Spleen (tissue), 11 donors: ENCODE measurements at regions not wholly inside any gene's neighbourhood (a gene's known extent, or its start where the extent isn't known, plus 50 kb on each side); places are given as distances from the start of the nearest gene placed in this dataset.

Experiments used
- DNase-seq: peaks from one replicate; pipeline ENCODE4 v3.0.0-alpha.2; 2020
- H3K27ac ChIP-seq, 8 donors: fragments of 200-600 bp; sonication (generic) in 7 of 8; 1 replicate in 4 of 8; 2 replicates in 4 of 8; pipeline versions ENCODE4 v1.5.0 to v1.8.0; 2016 to 2021; ENCODE audit warnings: inconsistent platforms in 4 of 8, mild to moderate bottlenecking in 4 of 8, moderate library complexity in 1 of 8
- H3K27me3 ChIP-seq, 7 donors: fragments of 200-600 bp; sonication (generic) in 6 of 7; replicated peaks in 1 of 7; 1 replicate in 4 of 7; 2 replicates in 3 of 7; pipeline versions ENCODE4 v1.5.0 to v1.8.0; 2016 to 2021; ENCODE audit warnings: inconsistent platforms in 3 of 7, mild to moderate bottlenecking in 1 of 7
- H3K36me3 ChIP-seq, 6 donors: fragments of 200-600 bp; sonication (generic) in 5 of 6; 1 replicate in 4 of 6; 2 replicates in 2 of 6; pipeline versions ENCODE4 v1.5.0 to v1.8.0; 2016 to 2021; ENCODE audit warnings: inconsistent platforms in 2 of 6
- H3K4me1 ChIP-seq, 6 donors: fragments of 200-600 bp; sonication (generic) in 5 of 6; 1 replicate in 3 of 6; 2 replicates in 3 of 6; pipeline versions ENCODE4 v1.5.0 to v1.8.0; 2016 to 2021; ENCODE audit warnings: inconsistent platforms in 3 of 6
- H3K4me3 ChIP-seq, 8 donors: fragments of 200-600 bp; sonication (generic) in 7 of 8; 1 replicate in 4 of 8; 2 replicates in 4 of 8; pipeline versions ENCODE4 v1.5.0 to v1.8.0; 2016 to 2021; ENCODE audit warnings: inconsistent platforms in 4 of 8, mild to moderate bottlenecking in 4 of 8, moderate library complexity in 2 of 8
- H3K9me3 ChIP-seq, 8 donors: fragments of 200-600 bp; sonication (generic) in 7 of 8; 1 replicate in 4 of 8; 2 replicates in 4 of 8; pipeline versions ENCODE4 v1.5.0 to v1.8.0; 2016 to 2021; ENCODE audit warnings: inconsistent platforms in 4 of 8
- POLR2A ChIP-seq, 3 donors: fragments of 450-650 bp; IDR thresholded peaks; one replicate each; pipeline ENCODE4 v1.5.1; 2017; ENCODE audit warnings: antibody characterized with exemption in 3 of 3, mild to moderate bottlenecking in 1 of 3
- POLR2AphosphoS5 ChIP-seq, 3 donors: sonication (generic); formaldehyde crosslinking; IDR thresholded peaks; one replicate each; pipeline ENCODE4 v1.5.1; 2017; ENCODE audit warnings: antibody characterized with exemption in 3 of 3
- WGBS, 5 donors: extraction: QIAGEN DNeasy Blood & Tissue Kit in 3 of 5; methylation state at CpG; one replicate each; pipeline versions ENCODE4 v1.1.5 to v1.1.7; 2013 to 2018; 5-methylcytosine and 5-hydroxymethylcytosine counted together
- intact Hi-C: fragments of 100-400 bp; cut with DNase I; formaldehyde crosslinking; loops from one replicate; pipeline ENCODE4 v1.15.0; 2023; ENCODE audit warnings: low total_unique reads
- TF ChIP-seq, protein P1 (sequence below), 11 experiments: fragments of 200-600 bp in 7 of 11; fragments of 450-650 bp in 4 of 11; sonication (generic) in 4 of 11; IDR thresholded peaks in 8 of 11; conservative IDR thresholded peaks in 3 of 11; 1 replicate in 7 of 11; 2 replicates in 4 of 11; pipeline versions ENCODE4 v1.4.0 to v1.8.0; 2016 to 2021; ENCODE audit warnings: antibody characterized with exemption in 11 of 11, inconsistent platforms in 4 of 11, mild to moderate bottlenecking in 1 of 11
- donor health status: healthy with polysubstance abuse.
- donor health status: DM: no; HTN: no; CAD: no; lungs with moderate emphysema.
- donor health status: DM: no; HTN: no; CAD: no.
- donor health status: Bipolar disorder and iron deficiency.
- donor health status: healthy.
- donor health status: DM: no; HTN: no; CAD: no.
- donor health status: DM: yes; HTN: yes; CAD: no.

DNA sequence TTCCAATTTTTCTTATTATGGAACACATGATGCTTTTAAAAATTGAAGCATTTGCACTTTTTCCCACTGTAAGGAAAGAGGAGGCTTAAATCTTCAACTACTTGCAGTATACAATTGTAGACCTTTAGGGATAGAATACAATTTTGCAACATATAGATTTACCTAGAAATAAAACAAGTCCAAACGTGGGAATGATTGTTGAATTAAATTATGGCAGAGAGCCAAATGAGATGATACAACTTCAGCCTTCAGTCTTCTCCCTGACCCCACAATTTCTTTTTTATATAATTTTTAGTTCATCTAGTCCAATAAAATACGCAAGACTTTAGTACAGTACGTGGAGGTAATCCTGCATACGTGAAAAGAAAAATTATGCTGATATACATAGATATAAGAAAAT is 666.5 kb downstream of the SLC16A7 start:
- 74 to 84% (median 77%) methylated on average over 4 of the region's 4 CpGs for WGBS, 5 donors
- no peaks in the 10 kb centered on the region for H3K36me3 ChIP-seq
- H3K27me3 ChIP-seq, result no peaks in the 10 kb centered on the region
- no peak overlapping the region for H3K27ac ChIP-seq
- no peaks in the 10 kb centered on the region for H3K4me1 ChIP-seq
- intact Hi-C loops, result no loop called here
- no peak for DNase-seq
- H3K9me3 ChIP-seq, result peaks cover 0 to 4% (median 0%) of the 10 kb centered on the region in 8 donors
- H3K4me3 ChIP-seq, result no peak overlapping the region
- TF ChIP-seq POLR2A (IDR thresholded peaks at IDR 0.05) (no peak), POLR2AphosphoS5 (IDR thresholded peaks at IDR 0.05) (no peak)
- TF ChIP-seq, protein P1, sequence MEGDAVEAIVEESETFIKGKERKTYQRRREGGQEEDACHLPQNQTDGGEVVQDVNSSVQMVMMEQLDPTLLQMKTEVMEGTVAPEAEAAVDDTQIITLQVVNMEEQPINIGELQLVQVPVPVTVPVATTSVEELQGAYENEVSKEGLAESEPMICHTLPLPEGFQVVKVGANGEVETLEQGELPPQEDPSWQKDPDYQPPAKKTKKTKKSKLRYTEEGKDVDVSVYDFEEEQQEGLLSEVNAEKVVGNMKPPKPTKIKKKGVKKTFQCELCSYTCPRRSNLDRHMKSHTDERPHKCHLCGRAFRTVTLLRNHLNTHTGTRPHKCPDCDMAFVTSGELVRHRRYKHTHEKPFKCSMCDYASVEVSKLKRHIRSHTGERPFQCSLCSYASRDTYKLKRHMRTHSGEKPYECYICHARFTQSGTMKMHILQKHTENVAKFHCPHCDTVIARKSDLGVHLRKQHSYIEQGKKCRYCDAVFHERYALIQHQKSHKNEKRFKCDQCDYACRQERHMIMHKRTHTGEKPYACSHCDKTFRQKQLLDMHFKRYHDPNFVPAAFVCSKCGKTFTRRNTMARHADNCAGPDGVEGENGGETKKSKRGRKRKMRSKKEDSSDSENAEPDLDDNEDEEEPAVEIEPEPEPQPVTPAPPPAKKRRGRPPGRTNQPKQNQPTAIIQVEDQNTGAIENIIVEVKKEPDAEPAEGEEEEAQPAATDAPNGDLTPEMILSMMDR (IDR thresholded peaks at IDR 0.05 in 8 of 11, conservative IDR thresholded peaks at IDR 0.05 in 3 of 11), result no peak

- no peaks in the 10 kb centered on the region for H3K27me3 ChIP-seq
- no peaks in the 10 kb centered on the region for H3K4me1 ChIP-seq
- TF ChIP-seq, protein P1 (IDR thresholded peaks at IDR 0.05 in 8 of 11, conservative IDR thresholded peaks at IDR 0.05 in 3 of 11), result no peak
- no peak for TF ChIP-seq POLR2AphosphoS5 (IDR thresholded peaks at IDR 0.05)
- intact Hi-C loops, result no loop called here
- DNase-seq, result no peak
- peaks cover 0 to 4% (median 0%) of the 10 kb centered on the region in 8 donors for H3K9me3 ChIP-seq
- H3K27ac ChIP-seq, result no peak overlapping the region
- H3K4me3 ChIP-seq, result no peak overlapping the region
- H3K36me3 ChIP-seq, result no peaks in the 10 kb centered on the region
Observed at GRCh38 chr12:60263161-60263560, 667.3 kb downstream of the SLC16A7 start.

GRCh38 chr12:60263836-60264493 is 668.1 kb downstream of the SLC16A7 start:
- Histone ChIP-seq H3K4me1 (no peaks in the 10 kb centered on the region), H3K27ac (no peak overlapping the region), H3K27me3 (no peaks in the 10 kb centered on the region), H3K36me3 (no peaks in the 10 kb centered on the region), H3K4me3 (no peak overlapping the region), H3K9me3 (peaks cover 0 to 4% (median 0%) of the 10 kb centered on the region in 8 donors)
- 64 to 82% (median 73%) methylated on average over 2 of the region's 2 CpGs for WGBS, 5 donors
- TF ChIP-seq, protein P1 (IDR thresholded peaks at IDR 0.05 in 8 of 11, conservative IDR thresholded peaks at IDR 0.05 in 3 of 11), result no peak
- TF ChIP-seq POLR2A (IDR thresholded peaks at IDR 0.05) (no peak), POLR2AphosphoS5 (IDR thresholded peaks at IDR 0.05) (no peak)
- no peak for DNase-seq
- intact Hi-C loops, result no loop called here

DNA sequence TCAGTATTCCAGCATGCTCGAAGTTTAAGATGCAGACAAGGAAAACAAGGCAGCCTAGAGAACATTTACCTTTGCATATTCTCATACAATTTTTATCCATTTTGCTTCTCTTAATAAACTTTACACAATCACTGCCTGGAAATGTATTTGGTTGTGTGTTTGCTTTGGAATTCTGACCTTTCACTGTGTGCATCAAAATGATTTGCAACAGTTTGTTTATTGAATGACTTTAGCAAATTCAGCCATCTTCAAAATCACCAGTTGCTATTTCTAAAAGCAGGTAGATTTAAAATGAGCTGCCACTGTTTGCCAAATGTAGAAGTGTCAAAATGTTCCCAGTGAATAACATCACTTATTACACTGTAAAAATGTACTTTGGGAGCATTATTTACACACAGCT is 669.9 kb downstream of the SLC16A7 start:
- H3K27ac ChIP-seq, result no peak overlapping the region
- intact Hi-C loops, result no loop called here
- WGBS, 5 donors, result 56 to 78% (median 73%) methylated on average over 1 of the region's 1 CpG
- peaks cover 0 to 19% (median 13%) of the 10 kb centered on the region in 8 donors for H3K9me3 ChIP-seq
- DNase-seq, result no peak
- no peaks in the 10 kb centered on the region for H3K4me1 ChIP-seq
- no peaks in the 10 kb centered on the region for H3K36me3 ChIP-seq
- TF ChIP-seq, protein P1 (IDR thresholded peaks at IDR 0.05 in 8 of 11, conservative IDR thresholded peaks at IDR 0.05 in 3 of 11), result no peak
- no peak for TF ChIP-seq POLR2A (IDR thresholded peaks at IDR 0.05)
- no peak for TF ChIP-seq POLR2AphosphoS5 (IDR thresholded peaks at IDR 0.05)
- no peak overlapping the region for H3K4me3 ChIP-seq
- no peaks in the 10 kb centered on the region for H3K27me3 ChIP-seq
